ENCODE measurements at regions not wholly inside any gene's neighbourhood (a gene's known extent, or its start where the extent isn't known, plus 50 kb on each side); places are given as distances from the start of the nearest gene placed in this dataset.

- no peak for TF ChIP-seq YY1 (IDR thresholded peaks at IDR 0.05; ENCODE audit: low read depth)
- no peak for TF ChIP-seq CEBPB (IDR thresholded peaks at IDR 0.05)
- no peak for TF ChIP-seq ZBTB7A (IDR thresholded peaks at IDR 0.05; ENCODE audit: low read depth)
- TF ChIP-seq EP300 (IDR thresholded peaks at IDR 0.05; ENCODE audit: borderline replicate concordance), result no peak
Observed at GRCh38 chrX:95325185-95325584, 1359.5 kb upstream of the DIAPH2 start.

- TF ChIP-seq REST (IDR thresholded peaks at IDR 0.05; ENCODE audit: low read depth), result peak; percentile 51; the same call in 1 of the 2 replicates
- TF ChIP-seq FOXM1 (IDR thresholded peaks at IDR 0.05; ENCODE audit: borderline replicate concordance, low read depth), result no peak
- no peak for TF ChIP-seq TCF12 (IDR thresholded peaks at IDR 0.05; ENCODE audit: low read depth)
- TF ChIP-seq CREB1 (IDR thresholded peaks at IDR 0.05; ENCODE audit: low read depth), result no peak
- TF ChIP-seq USF1 (IDR thresholded peaks at IDR 0.05), result no peak
- TF ChIP-seq TAF1 (IDR thresholded peaks at IDR 0.05; ENCODE audit: low read depth), result no peak
- TF ChIP-seq RAD21 (IDR thresholded peaks at IDR 0.05; ENCODE audit: low read depth), result no peak
Observed at GRCh38 chrX:95330292-95330691, 1354.3 kb upstream of the DIAPH2 start.

- TF ChIP-seq TEAD4 (IDR thresholded peaks at IDR 0.05), result no peak
- TF ChIP-seq YY1 (IDR thresholded peaks at IDR 0.05; ENCODE audit: low read depth), result no peak
- no peak for TF ChIP-seq ZBTB7A (IDR thresholded peaks at IDR 0.05; ENCODE audit: low read depth)
- no peak for TF ChIP-seq CREB1 (IDR thresholded peaks at IDR 0.05; ENCODE audit: low read depth)
- no peak for TF ChIP-seq TAF1 (IDR thresholded peaks at IDR 0.05; ENCODE audit: low read depth)
- no peak for TF ChIP-seq TCF12 (IDR thresholded peaks at IDR 0.05; ENCODE audit: low read depth)
- TF ChIP-seq REST (IDR thresholded peaks at IDR 0.05; ENCODE audit: low read depth), result no peak
- TF ChIP-seq USF1 (IDR thresholded peaks at IDR 0.05), result no peak
- no peak for TF ChIP-seq MAX (IDR thresholded peaks at IDR 0.05)
- no peak for TF ChIP-seq EP300 (IDR thresholded peaks at IDR 0.05; ENCODE audit: borderline replicate concordance)
- TF ChIP-seq RAD21 (IDR thresholded peaks at IDR 0.05; ENCODE audit: low read depth), result no peak
- TF ChIP-seq EGR1 (IDR thresholded peaks at IDR 0.05), result no peak
- no peak for TF ChIP-seq NFIC (IDR thresholded peaks at IDR 0.05)
- TF ChIP-seq CEBPB (IDR thresholded peaks at IDR 0.05), result no peak
- no peak for TF ChIP-seq FOXM1 (IDR thresholded peaks at IDR 0.05; ENCODE audit: borderline replicate concordance, low read depth)
Observed at GRCh38 chrX:95332530-95332929, 1352.1 kb upstream of the DIAPH2 start.

DNA sequence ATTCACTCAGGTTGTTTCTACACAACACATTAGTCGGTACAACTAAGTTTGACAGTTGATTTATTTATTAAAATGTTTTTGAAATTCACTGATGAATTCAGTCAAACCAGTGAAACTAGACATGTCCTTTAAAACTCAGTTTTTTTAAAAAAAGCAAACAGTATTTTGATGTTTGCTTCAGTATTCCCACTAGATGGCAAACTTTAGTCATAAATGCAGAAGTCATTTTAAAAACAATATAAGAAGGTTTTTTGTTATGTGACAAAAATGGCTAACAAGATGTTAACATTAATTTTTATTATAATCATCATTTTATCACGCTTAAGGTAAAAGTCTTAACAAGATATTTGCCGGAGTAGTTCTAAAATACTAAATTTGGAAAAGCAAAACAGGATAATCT lies 1337.8 kb upstream of the DIAPH2 start:
- TF ChIP-seq MAX (IDR thresholded peaks at IDR 0.05), result no peak
- TF ChIP-seq RAD21 (IDR thresholded peaks at IDR 0.05; ENCODE audit: low read depth), result peak; percentile 40; the same call in 1 of the 2 replicates

- TF ChIP-seq REST (IDR thresholded peaks at IDR 0.05; ENCODE audit: low read depth), result no peak
- no peak for TF ChIP-seq YY1 (IDR thresholded peaks at IDR 0.05; ENCODE audit: low read depth)
- TF ChIP-seq USF1 (IDR thresholded peaks at IDR 0.05), result no peak
- TF ChIP-seq RAD21 (IDR thresholded peaks at IDR 0.05; ENCODE audit: low read depth), result no peak
Observed at GRCh38 chrX:95350774-95351488, 1333.7 kb upstream of the DIAPH2 start.

All from Ishikawa (cell line).